LHCN-M2 (cell line): ENCODE measurements at regions not wholly inside any gene's neighbourhood (a gene's known extent, or its start where the extent isn't known, plus 50 kb on each side); places are given as distances from the start of the nearest gene placed in this dataset.
"Not testable (repeated sequence)": the region's sequence is repeated elsewhere in the genome, so short reads cannot be mapped to it uniquely, and the experiment has no call there.

Experiments
- DNase-seq: peaks from one replicate; pipeline ENCODE4 v3.0.0-alpha.2; 2012; ENCODE audit warnings: low read depth

DNA sequence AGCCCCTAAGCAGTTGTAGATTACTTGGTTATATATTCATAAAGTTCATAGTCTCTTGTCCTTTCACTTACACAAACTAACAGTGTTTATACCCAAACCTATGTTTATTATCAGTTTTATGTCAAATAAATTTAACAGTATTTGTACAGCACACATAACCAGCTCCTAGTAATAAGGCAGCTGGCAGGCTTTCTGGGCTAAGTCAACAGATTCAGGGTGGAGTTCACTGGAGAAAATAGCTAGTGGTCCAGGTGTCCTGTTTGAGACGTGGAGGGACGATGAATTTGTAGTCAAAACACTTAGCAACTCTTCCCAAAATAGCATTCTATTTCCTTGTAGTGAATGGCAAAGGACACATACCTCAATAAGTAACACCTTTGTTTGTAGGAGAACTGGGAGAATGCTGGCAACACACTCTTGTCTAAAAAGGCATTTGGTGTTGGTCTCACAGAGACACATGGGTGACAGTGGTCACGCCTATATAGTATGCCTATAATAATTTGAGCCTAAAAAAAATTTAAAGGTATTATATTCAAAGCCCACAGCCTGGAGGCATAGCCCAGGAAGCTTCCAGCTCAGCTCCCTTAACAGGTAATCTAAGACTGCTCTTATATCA, 156.4 kb upstream of the CARMIL1 start:
- DNase-seq, result no peak

GRCh38 chr6:25124216-25124715, 154.9 kb upstream of the CARMIL1 start:
- DNase-seq, result no peak

DNA sequence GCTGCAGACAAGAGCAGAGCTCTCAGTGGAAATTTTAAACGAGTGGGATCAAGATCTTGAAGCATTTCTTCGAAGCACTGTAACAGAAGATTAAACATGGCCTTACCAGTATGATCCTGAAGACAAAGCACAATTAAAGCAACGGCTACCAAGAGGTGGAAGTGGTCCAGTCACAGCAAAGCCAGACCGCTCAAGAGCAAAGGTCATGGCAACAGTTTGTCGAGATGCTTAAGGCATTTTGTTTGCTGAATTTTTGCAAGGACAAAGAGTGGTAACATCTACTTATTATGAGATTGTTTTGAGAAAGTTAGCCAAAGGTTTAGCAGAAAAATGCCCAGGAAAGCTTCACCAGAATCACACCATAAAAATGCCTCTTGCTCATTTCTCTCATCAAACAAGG, 153.4 kb upstream of the CARMIL1 start:
- DNase-seq, result no peak

GRCh38 chr6:25127076-25127837, 151.9 kb upstream of the CARMIL1 start:
- DNase-seq, result no peak

GRCh38 chr6:25130518-25130917, 148.7 kb upstream of the CARMIL1 start:
- no peak for DNase-seq

GRCh38 chr6:25132934-25133333, 146.2 kb upstream of the CARMIL1 start:
- DNase-seq, result peak; percentile 4

GRCh38 chr6:25133568-25133967, 145.6 kb upstream of the CARMIL1 start:
- no peak for DNase-seq

DNA sequence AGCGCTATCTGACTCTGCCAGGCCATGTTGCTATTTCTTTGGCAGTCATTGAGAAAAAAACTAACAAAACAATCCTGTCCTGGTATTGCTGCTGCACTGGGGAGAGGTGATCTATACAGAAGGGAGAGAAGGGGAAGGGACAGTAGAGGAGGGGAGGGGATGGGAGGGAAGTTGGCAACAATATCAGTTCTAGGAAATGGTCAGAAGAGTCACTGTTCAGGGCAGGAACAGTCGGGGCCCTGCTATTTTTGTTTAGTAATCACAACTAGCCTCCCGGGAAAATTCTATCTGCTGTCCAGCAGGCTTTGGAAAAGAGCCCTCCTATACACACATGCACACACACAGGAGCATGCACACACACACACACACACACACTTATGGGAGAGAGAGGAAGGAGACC, 142.3 kb upstream of the CARMIL1 start:
- peak; percentile 23 for DNase-seq

DNA sequence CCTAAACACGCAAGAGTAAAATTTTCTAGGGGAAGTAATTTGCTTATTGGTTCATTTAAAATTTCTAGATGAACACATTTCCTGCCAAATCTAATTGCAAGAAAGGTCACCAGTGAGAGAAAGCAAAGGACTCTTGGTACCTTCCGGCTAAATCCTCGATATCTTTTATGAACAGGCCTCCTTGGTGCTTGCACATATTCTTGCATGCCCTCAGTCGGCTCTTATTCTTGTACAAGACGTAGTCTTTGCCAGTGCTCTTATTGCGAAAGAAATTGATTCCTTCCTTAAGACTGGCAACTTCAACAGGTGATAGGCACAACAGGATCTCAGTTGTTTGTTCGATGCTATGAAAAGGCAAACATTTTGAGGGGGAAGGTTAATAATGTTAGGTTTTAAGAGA, 141.7 kb upstream of the CARMIL1 start:
- DNase-seq, result peak; percentile 26

DNA sequence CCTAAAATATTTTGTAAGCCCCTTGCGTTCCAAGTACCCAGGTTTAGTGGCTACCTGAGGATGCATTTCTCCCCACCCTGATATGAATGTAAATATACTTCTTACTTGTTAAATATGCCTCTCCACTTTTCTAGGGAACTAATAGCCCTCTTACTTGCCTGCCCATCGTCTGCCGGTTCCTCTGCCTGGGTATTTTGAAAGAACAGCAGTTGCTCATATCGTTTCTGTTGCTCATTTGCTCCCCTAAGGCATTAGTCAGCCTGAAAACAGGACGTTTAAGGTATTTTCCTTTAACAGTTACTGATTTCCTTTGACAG, 141.3 kb upstream of the CARMIL1 start:
- no peak for DNase-seq

GRCh38 chr6:25138233-25138933, 140.8 kb upstream of the CARMIL1 start:
- DNase-seq, result peak; percentile 91

DNA sequence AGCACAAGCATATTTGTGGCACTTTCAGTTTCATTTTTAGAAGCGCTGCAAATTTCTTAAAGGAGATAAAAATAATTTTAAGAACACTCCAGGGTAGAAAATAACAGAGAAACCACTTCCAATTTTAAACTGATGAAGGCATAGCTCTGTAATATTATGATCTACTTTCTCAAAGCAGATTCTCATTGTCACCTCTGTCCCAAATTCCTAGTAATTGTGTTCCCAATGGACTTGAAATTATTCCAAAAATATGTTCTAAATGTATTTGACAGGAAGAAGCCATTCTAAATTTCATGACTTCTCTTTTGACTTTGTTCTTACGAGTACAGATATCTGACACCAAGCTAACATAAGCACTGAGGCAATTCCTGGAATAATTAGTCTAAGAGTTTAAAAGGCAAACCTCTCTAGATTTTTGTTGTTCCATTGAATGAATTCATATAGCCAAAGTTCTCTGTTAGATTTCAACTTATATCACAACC, 140.2 kb upstream of the CARMIL1 start:
- peak; percentile 9 for DNase-seq

- DNase-seq, result not testable (repeated sequence)
These were observed 139.6 kb upstream of the CARMIL1 start for GRCh38 chr6:25139608-25140007.

GRCh38 chr6:25142506-25142905, 136.7 kb upstream of the CARMIL1 start:
- no peak for DNase-seq

DNA sequence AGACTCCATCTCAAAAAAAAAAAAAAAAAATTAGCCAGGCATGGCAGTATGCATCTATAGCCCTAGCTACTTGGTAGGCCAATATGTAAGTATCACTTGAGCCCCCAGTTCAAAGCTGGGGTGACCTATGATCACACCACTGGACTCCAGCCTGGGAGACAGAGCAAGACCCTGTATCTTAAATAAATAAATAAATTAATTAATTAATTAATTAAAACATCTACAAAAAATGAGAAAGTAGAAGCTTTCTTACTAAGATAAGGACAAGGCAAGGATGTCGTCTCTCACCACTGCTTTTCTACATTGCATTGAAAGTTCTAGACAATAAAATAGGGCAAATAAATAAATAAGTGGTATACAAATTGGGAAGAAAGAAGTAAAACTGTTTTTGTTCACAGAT, 134.3 kb upstream of the CARMIL1 start:
- no peak for DNase-seq

DNA sequence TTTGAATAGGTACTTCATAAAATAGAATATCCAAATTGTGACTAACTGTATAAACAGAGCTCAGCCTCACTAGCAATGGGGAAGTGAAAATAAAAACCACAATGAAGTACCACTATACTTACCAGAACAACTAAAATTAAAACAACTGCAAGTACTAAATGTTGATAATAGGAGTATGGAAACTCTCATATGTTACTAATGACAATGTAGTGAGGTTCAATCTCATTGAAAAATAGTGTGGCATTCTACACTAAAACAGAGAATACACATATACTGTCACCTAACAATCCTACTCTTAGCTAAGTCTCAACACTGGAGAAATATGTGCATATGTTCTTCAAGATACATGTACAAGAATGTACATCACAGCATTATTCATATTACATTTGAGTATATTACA, 132.0 kb upstream of the CARMIL1 start:
- no peak for DNase-seq

DNA sequence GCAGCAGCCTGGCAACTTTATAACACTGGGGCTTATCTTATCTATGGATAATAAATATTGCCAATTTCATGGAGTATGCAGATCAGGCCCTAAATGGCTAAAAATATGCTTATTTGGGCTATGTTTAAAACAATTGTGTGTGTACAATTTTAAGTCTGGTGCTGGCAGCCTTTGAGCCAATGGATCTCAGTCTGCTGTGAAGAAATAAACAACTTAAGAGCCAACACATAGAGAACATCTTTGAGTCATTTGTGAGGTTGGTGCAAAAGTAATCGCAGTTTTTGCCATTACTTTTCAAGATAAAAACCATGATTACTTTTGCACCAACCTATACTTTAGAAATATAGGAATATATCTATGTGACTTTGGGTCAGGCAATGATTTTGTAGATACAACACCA, 129.1 kb upstream of the CARMIL1 start:
- no peak for DNase-seq

DNA sequence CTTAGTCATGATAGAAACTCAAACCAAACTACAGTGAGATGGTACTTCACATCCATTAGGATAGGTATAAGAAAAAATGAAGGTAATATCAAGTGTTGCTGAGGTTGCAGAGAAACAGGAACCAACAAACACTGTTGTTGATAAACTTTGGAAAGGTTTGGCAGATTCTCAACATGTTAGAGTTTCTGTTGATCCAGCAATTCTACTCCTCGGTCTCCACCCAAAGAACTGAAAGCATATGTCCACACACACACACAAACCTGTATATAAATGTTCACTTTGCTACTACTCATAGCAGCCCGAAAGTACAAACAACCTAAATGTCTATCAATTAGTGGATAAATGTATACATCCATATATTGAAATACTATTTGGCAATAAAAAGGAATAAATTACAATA, 128.3 kb upstream of the CARMIL1 start:
- DNase-seq, result no peak

GRCh38 chr6:25153079-25153478, 126.1 kb upstream of the CARMIL1 start:
- no peak for DNase-seq

- no peak for DNase-seq
These were observed 125.1 kb upstream of the CARMIL1 start for GRCh38 chr6:25154034-25154596.

DNA sequence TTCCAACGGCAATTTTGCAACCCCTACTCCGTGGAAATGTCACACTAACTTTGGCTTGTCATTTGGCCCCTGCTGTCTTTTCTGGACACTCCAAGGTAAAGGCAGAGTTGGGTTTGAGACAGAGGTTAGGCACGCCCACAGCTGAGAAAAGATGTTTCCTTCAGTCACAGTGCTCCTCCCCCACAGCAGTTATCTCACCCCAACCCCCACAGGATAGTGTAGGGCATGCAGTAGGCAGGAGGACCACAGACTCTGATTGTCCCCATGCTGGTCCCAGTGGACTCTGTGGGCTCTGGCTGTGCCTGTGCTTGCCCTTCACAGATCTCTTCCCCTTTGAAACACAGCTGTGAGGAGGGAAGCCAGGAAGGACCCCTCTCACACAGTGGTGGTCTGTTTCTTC, 124.0 kb upstream of the CARMIL1 start:
- no peak for DNase-seq

- no peak for DNase-seq
These were observed 123.1 kb upstream of the CARMIL1 start for GRCh38 chr6:25156123-25156522.
